ENCODE measurements at regions not wholly inside any gene's neighbourhood (a gene's known extent, or its start where the extent isn't known, plus 50 kb on each side); places are given as distances from the start of the nearest gene placed in this dataset.

- DNase-seq (ENCODE audit: low read depth in 2 of 2), result no peak
These were observed 57.1 kb upstream of the ATG10 start for GRCh38 chr5:81914696-81915095.

GRCh38 chr5:81912933-81913332, 58.9 kb upstream of the ATG10 start:
- no peak for DNase-seq (ENCODE audit: low read depth in 2 of 2)

GRCh38 chr5:81909677-81910076, 62.1 kb upstream of the ATG10 start:
- no peak for DNase-seq (ENCODE audit: low read depth in 2 of 2)

DNA sequence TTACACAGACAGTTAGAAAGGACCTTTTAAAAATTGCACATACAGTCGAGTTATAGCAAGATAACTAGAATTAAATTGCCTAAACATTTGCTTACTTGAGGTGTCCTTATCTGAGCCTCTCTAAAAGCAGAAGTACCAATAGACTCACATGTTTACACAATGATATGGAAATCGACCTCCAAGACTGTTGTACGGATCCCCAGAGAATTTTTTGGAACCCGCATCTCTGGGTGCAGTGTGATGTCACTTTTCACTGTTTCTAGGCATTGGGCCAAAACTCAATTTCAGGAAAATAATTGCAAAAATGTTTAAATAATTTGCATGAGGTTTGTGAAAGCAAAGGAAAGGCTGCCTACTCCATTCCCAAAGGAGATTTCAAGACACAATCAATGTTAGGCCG, 63.1 kb upstream of the ATG10 start:
- no peak for DNase-seq (ENCODE audit: low read depth in 2 of 2)

GRCh38 chr5:81908044-81908443, 63.8 kb upstream of the ATG10 start:
- DNase-seq (ENCODE audit: low read depth in 2 of 2), result no peak

- DNase-seq (ENCODE audit: low read depth in 2 of 2), result no peak
These were observed 64.7 kb upstream of the ATG10 start for GRCh38 chr5:81907012-81907635.

DNA sequence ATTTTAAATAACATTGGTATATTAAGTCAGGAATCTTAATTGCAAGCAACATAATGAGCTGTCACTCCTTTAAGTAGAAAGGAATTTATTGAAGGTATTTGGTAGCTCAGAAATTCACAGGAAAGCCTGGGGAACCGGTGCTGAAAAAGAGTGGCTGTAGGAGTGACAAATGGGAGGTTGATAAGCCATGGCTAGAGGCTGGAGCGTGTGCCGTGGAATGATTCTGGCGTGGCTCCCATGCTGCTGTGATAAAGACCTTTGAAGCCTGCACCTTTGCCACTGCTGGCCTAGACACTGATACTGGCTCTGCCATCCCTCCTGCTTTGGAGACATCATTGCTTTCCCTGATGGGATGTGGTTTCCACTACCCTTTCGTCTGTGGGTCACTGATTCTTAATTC, 65.7 kb upstream of the ATG10 start:
- DNase-seq (ENCODE audit: low read depth in 2 of 2), result no peak

DNA sequence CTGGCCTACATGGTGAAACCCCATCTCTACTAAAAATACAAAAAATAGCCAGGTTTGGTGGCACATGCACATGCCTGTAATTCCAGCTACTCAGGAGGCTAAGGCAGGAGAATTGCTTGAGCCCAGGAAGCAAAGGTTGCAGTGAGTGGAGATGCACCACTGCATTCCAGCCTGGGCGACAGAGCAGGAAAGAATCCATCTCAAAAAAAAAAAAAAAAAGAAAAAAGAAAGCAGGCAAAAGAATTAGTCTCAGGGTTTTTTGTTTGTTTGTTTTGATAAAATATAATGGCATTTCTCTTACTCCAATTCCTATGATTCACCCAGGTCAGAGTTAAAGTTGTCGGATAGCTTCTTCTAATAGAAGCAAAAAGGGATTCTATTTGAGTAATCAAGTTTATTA, 67.0 kb upstream of the ATG10 start:
- DNase-seq (ENCODE audit: low read depth in 2 of 2), result no peak

- DNase-seq (ENCODE audit: low read depth in 2 of 2), result no peak
These were observed 67.7 kb upstream of the ATG10 start for GRCh38 chr5:81904166-81904565.

DNA sequence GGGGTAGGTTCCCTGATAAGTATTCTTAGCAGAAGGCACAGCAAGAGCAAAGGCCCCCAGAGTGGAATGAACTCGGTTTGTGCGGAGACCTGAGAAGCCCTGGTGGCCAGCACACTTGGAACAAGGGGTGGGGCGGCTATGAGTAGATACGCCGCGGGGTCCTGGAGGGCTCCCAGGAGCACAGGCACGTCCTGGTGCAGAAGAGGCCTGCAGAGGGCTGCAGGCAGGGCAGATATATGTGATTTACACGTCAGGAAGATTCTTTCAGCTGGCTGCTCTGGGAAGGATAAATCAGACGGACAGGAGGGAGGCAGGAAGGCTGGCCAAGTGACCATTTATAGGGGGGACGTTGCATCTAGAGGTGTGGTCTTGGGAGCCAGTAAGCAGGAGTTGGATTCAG, 70.2 kb upstream of the ATG10 start:
- DNase-seq (ENCODE audit: low read depth in 2 of 2), result no peak

DNA sequence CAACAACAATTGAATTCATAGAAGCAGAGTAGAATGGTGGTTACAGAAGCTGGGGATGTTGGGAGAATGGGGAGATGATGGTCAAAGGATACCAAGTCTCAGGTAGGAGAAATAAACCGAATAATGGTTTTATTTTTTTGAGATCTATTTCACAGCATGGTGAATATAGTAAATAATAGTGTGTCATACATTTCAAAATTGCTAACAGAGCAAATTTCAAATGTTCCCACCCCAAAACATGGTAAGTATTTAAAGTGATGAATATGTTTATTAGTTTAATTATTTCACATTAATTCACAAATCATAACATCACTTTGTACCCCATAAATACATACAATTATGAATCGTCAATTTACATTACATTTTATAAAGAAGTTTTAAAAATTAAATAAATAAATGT, 72.7 kb upstream of the ATG10 start:
- no peak for DNase-seq (ENCODE audit: low read depth in 2 of 2)

DNA sequence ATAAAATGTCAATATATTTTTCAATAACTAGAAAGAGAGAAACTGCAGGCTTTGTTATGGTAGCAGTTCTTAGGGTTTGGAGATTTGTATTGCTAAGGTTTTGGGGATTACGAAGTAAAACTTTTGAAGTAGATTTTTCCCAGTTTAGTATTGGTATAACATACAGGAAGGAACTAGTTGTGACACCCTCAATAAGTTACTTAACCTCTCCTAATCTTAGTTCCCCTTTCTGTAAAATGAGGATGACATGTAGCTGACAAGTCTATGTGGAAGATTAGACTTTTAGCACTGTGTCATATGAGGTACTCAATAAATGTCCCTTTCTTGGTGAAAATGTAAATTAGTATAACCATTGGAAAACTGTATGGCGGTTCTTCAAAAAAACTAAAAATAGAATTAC, 73.4 kb upstream of the ATG10 start:
- no peak for DNase-seq (ENCODE audit: low read depth in 2 of 2)

DNA sequence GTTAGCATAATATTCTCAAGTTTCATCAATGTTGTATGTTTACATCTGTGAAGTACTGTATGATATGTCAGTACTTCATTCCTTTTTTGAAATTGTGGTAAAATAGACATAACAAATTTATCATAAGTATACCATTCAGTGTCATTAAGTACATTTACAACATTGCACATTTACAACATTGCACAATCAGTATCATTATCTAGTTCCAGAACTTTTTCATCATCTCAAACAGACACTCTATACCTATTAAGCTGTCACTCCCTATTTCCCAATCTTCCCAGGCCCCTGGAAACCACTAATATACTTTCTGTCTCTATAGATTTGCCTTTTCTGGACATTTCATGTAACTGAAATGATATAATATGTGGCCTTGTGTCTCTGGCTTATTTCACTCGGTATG, 75.1 kb upstream of the ATG10 start:
- DNase-seq (ENCODE audit: low read depth in 2 of 2), result no peak

DNA sequence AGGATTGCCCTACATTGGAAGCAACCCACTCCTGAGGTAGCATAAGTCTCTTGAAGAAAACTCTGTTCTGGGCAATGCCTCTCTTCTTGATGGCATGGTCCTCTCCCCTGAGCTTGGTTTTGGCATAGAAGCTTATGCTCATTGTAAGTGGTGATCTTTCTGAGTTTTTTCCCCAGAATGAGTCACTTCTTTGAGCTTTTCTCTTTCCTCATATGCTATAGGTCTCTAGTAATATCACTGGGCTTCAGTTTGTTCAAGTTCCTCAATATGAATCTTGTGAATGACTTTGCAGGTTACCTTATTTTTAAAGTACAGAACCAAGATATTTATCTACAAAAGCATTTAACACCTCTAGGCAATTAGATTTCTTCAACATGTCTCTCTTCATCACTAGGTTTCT, 76.5 kb upstream of the ATG10 start:
- no peak for DNase-seq (ENCODE audit: low read depth in 2 of 2)

DNA sequence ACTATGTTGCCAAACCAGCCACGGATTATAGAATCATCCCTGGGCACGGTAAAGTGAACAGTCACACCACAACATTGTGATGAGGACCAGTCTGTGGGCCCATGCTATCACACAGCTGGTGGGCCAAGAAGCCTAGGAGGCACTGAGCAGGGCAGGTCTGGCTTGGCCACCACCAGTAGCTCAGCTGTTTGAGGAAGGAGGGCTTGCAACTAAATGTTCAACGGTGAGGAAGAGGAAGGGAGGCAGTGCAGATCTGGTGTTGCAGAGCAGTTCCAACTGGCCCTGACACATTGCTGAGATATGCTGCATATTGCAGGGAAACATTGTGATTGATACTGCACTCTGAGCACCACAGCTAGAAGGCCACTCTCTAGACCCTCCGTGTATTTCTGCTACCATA, 77.9 kb upstream of the ATG10 start:
- no peak for DNase-seq (ENCODE audit: low read depth in 2 of 2)

GRCh38 chr5:81884871-81885270, 87.0 kb upstream of the ATG10 start:
- no peak for DNase-seq (ENCODE audit: low read depth in 2 of 2)

DNA sequence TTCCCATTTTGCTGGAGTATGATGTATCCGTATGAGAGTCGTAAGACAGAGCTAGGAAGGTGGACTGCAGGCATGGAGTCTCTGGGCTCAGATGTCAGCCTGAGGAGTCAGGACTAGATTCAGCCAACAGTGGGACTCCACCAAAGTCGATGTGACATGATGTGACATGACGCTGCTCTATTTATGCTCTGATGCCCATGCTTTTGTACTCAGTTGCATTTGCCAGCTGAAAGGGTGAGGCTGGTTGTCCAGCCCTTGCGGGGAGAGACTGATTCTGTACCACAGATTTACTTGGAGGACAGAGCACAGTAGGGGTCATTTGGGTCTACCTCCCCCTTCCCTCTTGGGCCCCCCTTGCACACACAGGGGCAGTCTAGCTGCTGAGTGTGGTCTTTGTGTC, 88.5 kb upstream of the ATG10 start:
- no peak for DNase-seq (ENCODE audit: low read depth in 2 of 2)

DNA sequence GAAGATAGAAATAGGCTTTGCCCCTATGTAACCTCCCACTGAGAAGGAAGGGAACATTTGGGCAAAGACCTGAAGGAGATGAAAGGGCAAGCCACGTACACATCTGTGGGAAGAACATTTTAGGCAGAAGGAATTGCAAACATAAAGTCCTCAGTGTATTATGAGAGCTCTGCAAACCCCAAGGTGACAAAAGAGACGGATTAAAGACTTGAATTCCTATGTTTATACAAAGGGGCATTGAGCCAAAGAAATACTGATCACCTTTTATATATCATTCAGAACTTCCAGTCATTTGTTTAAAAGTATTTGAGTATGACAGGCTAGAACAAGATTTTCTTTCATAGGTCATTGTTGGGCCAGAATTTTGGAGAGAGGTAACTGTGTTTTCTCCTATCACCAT, 90.2 kb upstream of the ATG10 start:
- DNase-seq (ENCODE audit: low read depth in 2 of 2), result no peak

DNA sequence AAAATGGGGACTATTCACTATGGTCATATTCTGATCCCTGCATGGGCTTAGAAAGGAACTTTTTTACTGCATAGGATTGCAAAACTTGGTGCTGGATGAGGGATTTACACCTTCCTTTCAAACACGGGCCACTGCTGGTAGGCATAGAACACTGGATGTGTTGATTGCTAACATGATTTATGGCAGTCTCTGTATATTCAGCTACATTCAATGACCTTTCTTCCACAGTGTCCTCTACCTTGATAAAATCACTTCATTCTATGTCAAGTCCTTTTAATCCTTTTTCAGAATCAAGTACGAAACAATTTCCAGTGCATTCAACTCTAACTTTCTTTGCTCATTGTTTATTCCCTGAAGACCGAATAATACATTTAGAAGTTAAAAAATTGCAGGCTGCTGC, 91.9 kb upstream of the ATG10 start:
- DNase-seq (ENCODE audit: low read depth in 2 of 2), result no peak

- DNase-seq (ENCODE audit: low read depth in 2 of 2), result no peak
These were observed 93.5 kb upstream of the ATG10 start for GRCh38 chr5:81878333-81878732.

GRCh38 chr5:81866994-81867393, 104.8 kb upstream of the ATG10 start:
- DNase-seq (ENCODE audit: low read depth in 2 of 2), result no peak

GRCh38 chr5:81860778-81861177, 109.9 kb upstream of the SSBP2 start:
- no peak for DNase-seq (ENCODE audit: low read depth in 2 of 2)

- DNase-seq (ENCODE audit: low read depth in 2 of 2), result no peak
These were observed 108.7 kb upstream of the SSBP2 start for GRCh38 chr5:81859624-81860023.

Measured in stimulated activated CD8-positive, alpha-beta memory T cell treated with anti-CD3 and anti-CD28 coated beads, Interleukin-2, amount 100 ng/mL, for 48 hours (primary cell).